Fibroblast of lung (primary cell): ENCODE measurements at regions not wholly inside any gene's neighbourhood (a gene's known extent, or its start where the extent isn't known, plus 50 kb on each side); places are given as distances from the start of the nearest gene placed in this dataset.

Experiments
- DNase-seq, 2 donors: peaks; one replicate each; pipeline versions ENCODE4 v3.0.0 to v3.0.0-alpha.2; 2010; ENCODE audit warnings: low read depth in 2 of 2
- H2AFZ ChIP-seq: 2 replicates; pipeline ENCODE4 v1.5.1; 2012; ENCODE audit warnings: low read length, control low read depth, inconsistent platforms
- H3K27ac ChIP-seq: 2 replicates; pipeline ENCODE4 v1.5.1; 2011; ENCODE audit warnings: low read length, control low read depth; ENCODE audit not compliant: insufficient read depth
- H3K27me3 ChIP-seq: 2 replicates; pipeline ENCODE4 v1.5.1; 2011; ENCODE audit warnings: mild to moderate bottlenecking, low read length; ENCODE audit not compliant: control insufficient read depth, insufficient read depth
- H3K36me3 ChIP-seq: 2 replicates; pipeline ENCODE4 v1.5.1; 2011; ENCODE audit warnings: low read length; ENCODE audit not compliant: control insufficient read depth, insufficient read depth
- H3K4me1 ChIP-seq: 2 replicates; pipeline ENCODE4 v1.5.1; 2011; ENCODE audit warnings: low read length; ENCODE audit not compliant: control insufficient read depth, insufficient read depth; ENCODE audit errors: extremely low read depth
- H3K4me2 ChIP-seq: 2 replicates; pipeline ENCODE4 v1.5.1; 2011; ENCODE audit warnings: low read length, control low read depth; ENCODE audit not compliant: insufficient read depth; ENCODE audit errors: extremely low read depth
- H3K4me3 ChIP-seq, 4 experiments: fragments of 200-600 bp in 1 of 4; sonication (generic) in 1 of 4; replicated peaks in 1 of 4; 2 replicates each; pipeline ENCODE4 v1.5.1; 2011 to 2016; ENCODE audit warnings: low read length in 4 of 4, low read depth in 3 of 4, mild to moderate bottlenecking in 3 of 4, control low read depth in 2 of 4, inconsistent platforms in 1 of 4, mixed read lengths in 1 of 4; ENCODE audit not compliant: insufficient read depth in 1 of 4; ENCODE audit errors: control extremely low read depth in 1 of 4
- H3K79me2 ChIP-seq: 2 replicates; pipeline ENCODE4 v1.5.1; 2012; ENCODE audit warnings: mild to moderate bottlenecking, low read length, inconsistent platforms; ENCODE audit not compliant: control insufficient read depth, insufficient read depth
- H3K9ac ChIP-seq: 2 replicates; pipeline ENCODE4 v1.5.1; 2011; ENCODE audit warnings: mild to moderate bottlenecking, low read length, control low read depth; ENCODE audit not compliant: insufficient read depth
- H3K9me3 ChIP-seq: 2 replicates; pipeline ENCODE4 v1.5.1; 2012; ENCODE audit warnings: low read depth, low read length; ENCODE audit not compliant: control insufficient read depth, insufficient read depth
- H4K20me1 ChIP-seq: 2 replicates; pipeline ENCODE4 v1.5.1; 2011; ENCODE audit warnings: low read length; ENCODE audit not compliant: control insufficient read depth, insufficient read depth; ENCODE audit errors: extremely low read depth
- CTCF ChIP-seq, 2 donors: IDR thresholded peaks in 1 of 2; conservative IDR thresholded peaks in 1 of 2; 1 replicate in 1 of 2; 2 replicates in 1 of 2; pipeline ENCODE4 v1.5.1; 2011 to 2012; ENCODE audit warnings: low read length in 2 of 2, control low read depth in 1 of 2, inconsistent platforms in 1 of 2, low read depth in 1 of 2, mild to moderate bottlenecking in 1 of 2
- EZH2 ChIP-seq: IDR thresholded peaks from 2 replicates; pipeline ENCODE4 v1.5.1; 2012; ENCODE audit warnings: low read length, control low read depth, mild to moderate bottlenecking; ENCODE audit errors: missing control alignments

- no peak for TF ChIP-seq CTCF (conservative IDR thresholded peaks at IDR 0.05 in 1 of 2, IDR thresholded peaks at IDR 0.05 in 1 of 2; ENCODE audit: low read depth in 1 of 2, low read length in 2 of 2)
- TF ChIP-seq EZH2, result no peak
- no peaks in the 10 kb centered on the region for H3K9me3 ChIP-seq
- H3K36me3 ChIP-seq, result no peaks in the 10 kb centered on the region
- H3K27ac ChIP-seq, result no peak overlapping the region
- H3K4me1 ChIP-seq, result no peaks in the 10 kb centered on the region
- no peak overlapping the region for H2AFZ ChIP-seq
- H3K4me2 ChIP-seq, result no peak overlapping the region
- H3K4me3 ChIP-seq, result no peak overlapping the region
- H3K9ac ChIP-seq, result no peak overlapping the region
- no peaks in the 10 kb centered on the region for H4K20me1 ChIP-seq
- H3K79me2 ChIP-seq, result no peaks in the 10 kb centered on the region
- no peak for DNase-seq
- no peaks in the 10 kb centered on the region for H3K27me3 ChIP-seq
These were observed 271.4 kb upstream of the NCAM1 start for GRCh38 chr11:112689851-112690250.

GRCh38 chr11:112693781-112694180 is 267.4 kb upstream of the NCAM1 start:
- Histone ChIP-seq H3K36me3 (no peaks in the 10 kb centered on the region), H3K9me3 (no peaks in the 10 kb centered on the region), H3K79me2 (no peaks in the 10 kb centered on the region), H3K27me3 (no peaks in the 10 kb centered on the region), H3K4me1 (no peaks in the 10 kb centered on the region), H2AFZ (no peak overlapping the region), H3K9ac (no peak overlapping the region), H3K27ac (no peak overlapping the region), H3K4me2 (no peak overlapping the region), H4K20me1 (no peaks in the 10 kb centered on the region), H3K4me3 (no peak overlapping the region)
- TF ChIP-seq CTCF (conservative IDR thresholded peaks at IDR 0.05 in 1 of 2, IDR thresholded peaks at IDR 0.05 in 1 of 2; ENCODE audit: low read depth in 1 of 2, low read length in 2 of 2) (no peak), EZH2 (no peak)
- DNase-seq, result no peak

GRCh38 chr11:112694245-112694644 is 267.0 kb upstream of the NCAM1 start:
- H3K36me3 ChIP-seq, result no peaks in the 10 kb centered on the region
- H3K27me3 ChIP-seq, result no peaks in the 10 kb centered on the region
- H3K27ac ChIP-seq, result no peak overlapping the region
- H2AFZ ChIP-seq, result no peak overlapping the region
- no peak for DNase-seq
- no peaks in the 10 kb centered on the region for H4K20me1 ChIP-seq
- no peaks in the 10 kb centered on the region for H3K79me2 ChIP-seq
- no peaks in the 10 kb centered on the region for H3K9me3 ChIP-seq
- no peak for TF ChIP-seq CTCF (conservative IDR thresholded peaks at IDR 0.05 in 1 of 2, IDR thresholded peaks at IDR 0.05 in 1 of 2; ENCODE audit: low read depth in 1 of 2, low read length in 2 of 2)
- TF ChIP-seq EZH2, result no peak
- no peak overlapping the region for H3K9ac ChIP-seq
- no peak overlapping the region for H3K4me3 ChIP-seq
- H3K4me1 ChIP-seq, result no peaks in the 10 kb centered on the region
- no peak overlapping the region for H3K4me2 ChIP-seq
